Cerebellar cortex (tissue), 1 donor: ENCODE measurements at regions not wholly inside any gene's neighbourhood (a gene's known extent, or its start where the extent isn't known, plus 50 kb on each side); places are given as distances from the start of the nearest gene placed in this dataset.
A peak's percentile ranks its signal among the peaks of the same experiment; 100 is the strongest.

Experiments used
- DNase-seq: peaks from one replicate; pipeline ENCODE4 v3.0.0-alpha.2; 2015; ENCODE audit warnings: low spot score

GRCh38 chr7:72524037-72524436 lies 111.9 kb upstream of the CALN1 start:
- DNase-seq: no peak

- DNase-seq: no peak
Measured at GRCh38 chr7:72504061-72504706, 92.0 kb upstream of the CALN1 start.

- DNase-seq: no peak
Measured at GRCh38 chr7:72503644-72504043, 91.5 kb upstream of the CALN1 start.

GRCh38 chr7:72494807-72495206 lies 82.7 kb upstream of the CALN1 start:
- no peak for DNase-seq

- peak; percentile 91 for DNase-seq
Measured at GRCh38 chr7:72493850-72494661, 81.9 kb upstream of the CALN1 start.

GRCh38 chr7:72492461-72493065 lies 80.4 kb upstream of the CALN1 start:
- DNase-seq: peak; percentile 61

- DNase-seq: no peak
Measured at GRCh38 chr7:72490301-72490700, 78.2 kb upstream of the CALN1 start.

- DNase-seq: no peak
Measured at GRCh38 chr7:72481934-72482333, 69.8 kb upstream of the CALN1 start.

- no peak for DNase-seq
Measured at GRCh38 chr7:72476608-72477305, 64.6 kb upstream of the CALN1 start.

- peak; percentile 14 for DNase-seq
Measured at GRCh38 chr7:72467237-72467636, 55.1 kb upstream of the CALN1 start.

- DNase-seq: no peak
Measured at GRCh38 chr7:72466797-72467196, 54.7 kb upstream of the CALN1 start.

- DNase-seq: no peak
Measured at GRCh38 chr7:72465521-72465920, 53.4 kb upstream of the CALN1 start.

GRCh38 chr7:72462311-72462710 lies 50.2 kb upstream of the CALN1 start:
- no peak for DNase-seq
